GM12875 (cell line): ENCODE measurements at regions not wholly inside any gene's neighbourhood (a gene's known extent, or its start where the extent isn't known, plus 50 kb on each side); places are given as distances from the start of the nearest gene placed in this dataset.
"Not testable (repeated sequence)": the region's sequence is repeated elsewhere in the genome, so short reads cannot be mapped to it uniquely, and the experiment has no call there.

Experiments used
- H3K4me3 ChIP-seq: one replicate; pipeline ENCODE4 v1.5.1; 2011; ENCODE audit warnings: low read depth, low read length, control low read depth
- TF ChIP-seq, protein P1 (sequence below): IDR thresholded peaks from 2 replicates; pipeline ENCODE4 v1.5.1; 2011; ENCODE audit warnings: low read depth, mild to moderate bottlenecking, control low read depth, inconsistent platforms, low read length, moderate library complexity, borderline replicate concordance; ENCODE audit not compliant: insufficient read depth

DNA sequence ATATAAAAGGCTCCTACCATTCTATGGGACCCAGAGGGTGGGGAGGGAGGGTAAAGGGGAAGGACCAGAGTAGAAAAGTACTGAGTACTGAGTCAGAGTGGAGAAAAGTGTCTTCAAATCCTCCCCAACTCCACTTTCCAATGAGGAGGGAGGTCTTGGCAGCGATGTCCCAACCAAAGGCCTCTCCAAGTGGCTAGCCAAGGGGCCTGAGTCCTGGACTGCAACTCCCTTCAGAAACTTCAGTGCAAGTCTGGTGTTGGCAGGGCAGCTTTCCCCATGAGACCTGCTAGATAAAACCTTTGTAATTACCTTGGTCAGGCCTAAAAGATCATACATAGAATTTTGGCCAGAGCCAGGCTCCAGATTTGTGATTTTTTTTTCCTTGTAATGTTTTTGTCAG, 111.3 kb upstream of the TNPO1 start:
- no peak overlapping the region for H3K4me3 ChIP-seq
- TF ChIP-seq, protein P1, sequence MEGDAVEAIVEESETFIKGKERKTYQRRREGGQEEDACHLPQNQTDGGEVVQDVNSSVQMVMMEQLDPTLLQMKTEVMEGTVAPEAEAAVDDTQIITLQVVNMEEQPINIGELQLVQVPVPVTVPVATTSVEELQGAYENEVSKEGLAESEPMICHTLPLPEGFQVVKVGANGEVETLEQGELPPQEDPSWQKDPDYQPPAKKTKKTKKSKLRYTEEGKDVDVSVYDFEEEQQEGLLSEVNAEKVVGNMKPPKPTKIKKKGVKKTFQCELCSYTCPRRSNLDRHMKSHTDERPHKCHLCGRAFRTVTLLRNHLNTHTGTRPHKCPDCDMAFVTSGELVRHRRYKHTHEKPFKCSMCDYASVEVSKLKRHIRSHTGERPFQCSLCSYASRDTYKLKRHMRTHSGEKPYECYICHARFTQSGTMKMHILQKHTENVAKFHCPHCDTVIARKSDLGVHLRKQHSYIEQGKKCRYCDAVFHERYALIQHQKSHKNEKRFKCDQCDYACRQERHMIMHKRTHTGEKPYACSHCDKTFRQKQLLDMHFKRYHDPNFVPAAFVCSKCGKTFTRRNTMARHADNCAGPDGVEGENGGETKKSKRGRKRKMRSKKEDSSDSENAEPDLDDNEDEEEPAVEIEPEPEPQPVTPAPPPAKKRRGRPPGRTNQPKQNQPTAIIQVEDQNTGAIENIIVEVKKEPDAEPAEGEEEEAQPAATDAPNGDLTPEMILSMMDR = no peak

DNA sequence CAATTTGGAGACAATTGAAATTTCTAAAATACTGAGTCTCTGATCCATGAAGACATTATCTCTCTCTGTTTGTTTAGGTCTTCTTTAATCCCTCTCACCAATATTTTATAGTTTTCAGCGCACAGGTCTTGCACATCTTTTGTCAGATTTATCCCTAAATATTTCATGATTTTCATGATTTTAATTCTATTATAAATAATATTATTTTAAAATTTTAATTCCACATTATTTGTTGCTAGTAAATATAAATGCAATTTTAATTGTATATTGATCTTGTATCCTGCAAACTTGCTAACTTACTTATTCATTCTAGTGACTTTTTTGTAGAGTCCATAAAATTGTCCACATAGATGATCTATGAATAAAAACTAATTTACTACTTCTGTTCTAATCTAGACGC, 112.6 kb upstream of the TNPO1 start:
- TF ChIP-seq, protein P1 = no peak
- H3K4me3 ChIP-seq = no peak overlapping the region

DNA sequence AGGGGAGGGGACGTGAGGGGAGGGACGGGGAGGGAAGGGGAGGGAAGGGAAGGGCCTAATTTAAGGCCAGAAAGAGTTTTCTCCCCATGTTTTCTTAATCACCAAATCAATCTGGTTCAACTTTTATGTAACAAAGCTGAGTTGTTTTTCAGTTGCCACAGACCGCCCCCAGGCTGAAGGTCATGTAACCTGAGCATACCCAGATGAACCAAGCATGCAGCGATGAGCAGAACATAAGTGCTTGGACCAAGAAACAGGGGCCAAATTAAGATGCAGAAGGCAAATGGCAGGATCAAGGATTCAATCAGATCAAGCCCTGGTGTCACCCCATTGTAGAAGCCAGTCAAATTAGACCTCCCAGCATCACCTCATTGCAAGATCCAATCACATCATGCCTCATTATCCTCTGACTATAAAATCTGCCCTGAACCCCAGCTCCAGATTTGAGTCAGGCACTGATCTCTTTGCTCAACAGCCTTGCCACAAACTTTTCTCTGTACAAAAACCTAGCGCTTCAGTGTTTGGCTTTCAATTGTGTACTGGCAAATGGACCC, 113.5 kb upstream of the TNPO1 start:
- TF ChIP-seq, protein P1 = no peak

DNA sequence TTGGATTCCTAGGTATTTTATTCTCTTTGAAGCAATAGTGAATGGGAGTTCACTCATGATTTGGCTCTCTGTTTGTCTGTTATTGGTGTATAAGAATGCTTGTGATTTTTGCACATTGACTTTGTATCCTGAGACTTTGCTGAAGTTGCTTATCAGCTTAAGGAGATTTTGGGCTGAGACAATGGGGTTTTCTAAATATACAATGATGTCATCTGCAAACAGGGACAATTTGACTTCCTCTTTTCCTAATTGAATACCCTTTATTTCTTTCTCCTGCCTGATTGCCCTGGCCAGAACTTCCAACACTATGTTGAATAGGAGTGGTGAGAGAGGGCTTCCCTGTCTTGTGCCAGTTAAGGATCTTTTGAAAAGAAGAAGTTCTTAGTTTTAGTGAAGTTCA, 114.4 kb upstream of the TNPO1 start:
- H3K4me3 ChIP-seq = not testable (repeated sequence)

More for the DNA sequence above, 113.5 kb upstream of the TNPO1 start:
- no peak overlapping the region for H3K4me3 ChIP-seq

DNA sequence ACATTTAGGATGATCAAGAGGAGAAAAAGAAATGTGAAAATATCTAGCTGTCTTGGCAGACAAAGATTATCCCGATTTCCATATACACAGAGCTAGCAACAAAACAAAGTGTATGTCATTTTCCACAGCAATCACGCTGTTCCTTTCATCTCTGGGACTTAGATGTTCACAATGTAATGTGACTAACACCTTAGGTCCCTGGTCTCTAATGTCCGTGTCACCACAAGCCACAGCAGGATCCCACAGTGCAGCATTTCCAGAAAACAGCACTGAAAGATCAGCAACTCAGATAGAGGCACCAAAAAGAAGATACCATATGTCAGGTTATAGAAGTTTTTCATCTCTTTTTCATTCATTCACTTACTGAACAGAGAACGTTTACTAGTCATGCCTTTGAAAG, 118.0 kb upstream of the TNPO1 start:
- H3K4me3 ChIP-seq = no peak overlapping the region
- TF ChIP-seq, protein P1 = no peak

DNA sequence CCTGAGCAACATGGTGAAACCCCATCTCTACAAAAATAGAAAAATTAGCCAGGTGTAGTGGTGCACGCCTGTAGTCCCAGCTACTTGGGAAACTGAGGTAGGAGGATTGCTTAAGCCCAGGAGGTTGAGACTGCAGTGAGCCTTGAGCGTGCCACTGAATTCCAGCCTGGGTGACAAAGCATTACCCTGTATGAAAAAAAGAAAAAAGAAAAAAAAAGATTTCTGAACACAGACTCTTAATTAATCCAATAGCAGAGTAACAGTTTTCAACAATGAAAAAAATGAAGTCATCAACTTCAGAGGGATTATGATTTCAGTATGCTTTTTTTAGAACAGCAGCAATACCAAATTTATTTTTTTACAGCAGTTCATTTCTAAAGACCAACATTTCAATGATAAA, 118.8 kb upstream of the TNPO1 start:
- TF ChIP-seq, protein P1 = no peak
- H3K4me3 ChIP-seq = no peak overlapping the region

DNA sequence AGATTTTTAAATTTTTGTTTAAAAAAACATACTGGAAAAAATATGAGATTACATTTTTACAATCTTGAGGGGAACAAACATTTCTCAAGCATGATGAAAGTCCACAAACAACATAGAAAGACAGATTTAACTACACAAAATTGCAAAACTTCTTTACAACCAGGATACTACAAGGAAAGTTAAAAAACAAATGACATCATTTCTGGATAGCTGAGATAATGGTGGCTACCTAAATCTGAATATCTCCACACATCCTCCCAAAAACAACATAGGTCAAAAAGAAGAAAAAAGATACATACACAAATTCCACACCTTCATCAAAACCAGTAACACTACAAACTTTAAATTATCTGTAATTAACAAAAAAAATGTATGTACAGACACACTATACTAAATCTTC, 120.8 kb upstream of the TNPO1 start:
- TF ChIP-seq, protein P1 = no peak
- no peak overlapping the region for H3K4me3 ChIP-seq

DNA sequence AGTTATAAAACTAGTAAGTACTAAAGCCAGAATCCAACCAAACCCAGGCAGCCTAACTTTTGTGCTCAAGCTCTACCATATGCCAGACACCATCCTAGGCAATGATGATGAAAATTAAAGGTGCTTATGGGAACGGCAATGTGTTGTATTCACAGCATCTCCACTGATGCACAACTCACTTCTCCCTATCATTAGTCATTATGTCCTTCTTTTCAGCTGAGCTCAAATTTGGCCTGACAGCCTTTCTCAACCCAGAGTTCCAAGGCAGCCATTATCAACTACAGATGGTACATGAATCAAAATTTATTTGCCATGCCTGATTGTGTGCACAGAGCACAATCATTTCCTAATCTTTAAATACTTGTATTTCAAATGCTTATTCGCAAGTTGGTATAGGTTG, 121.6 kb upstream of the TNPO1 start:
- TF ChIP-seq, protein P1 = no peak
- no peak overlapping the region for H3K4me3 ChIP-seq
